ENCODE measurements at regions not wholly inside any gene's neighbourhood (a gene's known extent, or its start where the extent isn't known, plus 50 kb on each side); places are given as distances from the start of the nearest gene placed in this dataset.

- Histone ChIP-seq H3K4me1 (ENCODE audit: control insufficient read depth in 1 of 2, insufficient read depth in 2 of 2, low read length in 2 of 2) (no peaks in the 10 kb centered on the region), H3K27me3 (ENCODE audit: low read depth, low read length) (no peaks in the 10 kb centered on the region), H3K27ac (ENCODE audit: low read length) (no peak overlapping the region), H3K4me3 (ENCODE audit: low read depth in 1 of 2, low read length in 2 of 2) (no peak overlapping the region), H3K9me3 (ENCODE audit: control insufficient read depth in 1 of 2, low read length in 2 of 2) (no peaks in the 10 kb centered on the region), H3K36me3 (ENCODE audit: control insufficient read depth in 1 of 2, insufficient read depth in 2 of 2, low read length in 2 of 2) (no peaks in the 10 kb centered on the region)
These were observed 2325.2 kb downstream of the PCDH7 start for GRCh38 chr4:33045334-33045733.

GRCh38 chr4:33052241-33052640, 2332.1 kb downstream of the PCDH7 start:
- Histone ChIP-seq H3K27ac (ENCODE audit: low read length) (no peak overlapping the region), H3K9me3 (ENCODE audit: control insufficient read depth in 1 of 2, low read length in 2 of 2) (no peaks in the 10 kb centered on the region), H3K4me1 (ENCODE audit: control insufficient read depth in 1 of 2, insufficient read depth in 2 of 2, low read length in 2 of 2) (no peaks in the 10 kb centered on the region), H3K4me3 (ENCODE audit: low read depth in 1 of 2, low read length in 2 of 2) (no peak overlapping the region), H3K27me3 (ENCODE audit: low read depth, low read length) (no peaks in the 10 kb centered on the region), H3K36me3 (ENCODE audit: control insufficient read depth in 1 of 2, insufficient read depth in 2 of 2, low read length in 2 of 2) (no peaks in the 10 kb centered on the region)

- Histone ChIP-seq H3K36me3 (ENCODE audit: control insufficient read depth in 1 of 2, insufficient read depth in 2 of 2, low read length in 2 of 2) (no peaks in the 10 kb centered on the region), H3K27ac (ENCODE audit: low read length) (no peak overlapping the region), H3K4me1 (ENCODE audit: control insufficient read depth in 1 of 2, insufficient read depth in 2 of 2, low read length in 2 of 2) (no peaks in the 10 kb centered on the region), H3K4me3 (ENCODE audit: low read depth in 1 of 2, low read length in 2 of 2) (no peak overlapping the region), H3K9me3 (ENCODE audit: control insufficient read depth in 1 of 2, low read length in 2 of 2) (no peaks in the 10 kb centered on the region), H3K27me3 (ENCODE audit: low read depth, low read length) (no peaks in the 10 kb centered on the region)
These were observed 2334.0 kb downstream of the PCDH7 start for GRCh38 chr4:33054161-33054560.

- no peaks in the 10 kb centered on the region for H3K9me3 ChIP-seq (ENCODE audit: control insufficient read depth in 1 of 2, low read length in 2 of 2)
- H3K36me3 ChIP-seq (ENCODE audit: control insufficient read depth in 1 of 2, insufficient read depth in 2 of 2, low read length in 2 of 2), result no peaks in the 10 kb centered on the region
- H3K4me3 ChIP-seq (ENCODE audit: low read depth in 1 of 2, low read length in 2 of 2), result no peak overlapping the region
- H3K27me3 ChIP-seq (ENCODE audit: low read depth, low read length), result no peaks in the 10 kb centered on the region
- no peaks in the 10 kb centered on the region for H3K4me1 ChIP-seq (ENCODE audit: control insufficient read depth in 1 of 2, insufficient read depth in 2 of 2, low read length in 2 of 2)
- H3K27ac ChIP-seq (ENCODE audit: low read length), result no peak overlapping the region
These were observed 2334.6 kb downstream of the PCDH7 start for GRCh38 chr4:33054656-33055196.

GRCh38 chr4:33057736-33058135, 2337.6 kb downstream of the PCDH7 start:
- Histone ChIP-seq H3K9me3 (ENCODE audit: control insufficient read depth in 1 of 2, low read length in 2 of 2) (no peaks in the 10 kb centered on the region), H3K4me1 (ENCODE audit: control insufficient read depth in 1 of 2, insufficient read depth in 2 of 2, low read length in 2 of 2) (no peaks in the 10 kb centered on the region), H3K27me3 (ENCODE audit: low read depth, low read length) (no peaks in the 10 kb centered on the region), H3K27ac (ENCODE audit: low read length) (no peak overlapping the region), H3K36me3 (ENCODE audit: control insufficient read depth in 1 of 2, insufficient read depth in 2 of 2, low read length in 2 of 2) (no peaks in the 10 kb centered on the region), H3K4me3 (ENCODE audit: low read depth in 1 of 2, low read length in 2 of 2) (no peak overlapping the region)

GRCh38 chr4:33058998-33059397, 2338.8 kb downstream of the PCDH7 start:
- no peak overlapping the region for H3K27ac ChIP-seq (ENCODE audit: low read length)
- H3K4me1 ChIP-seq (ENCODE audit: control insufficient read depth in 1 of 2, insufficient read depth in 2 of 2, low read length in 2 of 2), result no peaks in the 10 kb centered on the region
- no peaks in the 10 kb centered on the region for H3K27me3 ChIP-seq (ENCODE audit: low read depth, low read length)
- H3K4me3 ChIP-seq (ENCODE audit: low read depth in 1 of 2, low read length in 2 of 2), result no peak overlapping the region
- no peaks in the 10 kb centered on the region for H3K36me3 ChIP-seq (ENCODE audit: control insufficient read depth in 1 of 2, insufficient read depth in 2 of 2, low read length in 2 of 2)
- no peaks in the 10 kb centered on the region for H3K9me3 ChIP-seq (ENCODE audit: control insufficient read depth in 1 of 2, low read length in 2 of 2)

GRCh38 chr4:33060674-33061542, 2340.7 kb downstream of the PCDH7 start:
- H3K4me1 ChIP-seq (ENCODE audit: control insufficient read depth in 1 of 2, insufficient read depth in 2 of 2, low read length in 2 of 2), result peaks cover 0 to 3% of the 10 kb centered on the region in 2 donors
- no peaks in the 10 kb centered on the region for H3K27me3 ChIP-seq (ENCODE audit: low read depth, low read length)
- no peaks in the 10 kb centered on the region for H3K9me3 ChIP-seq (ENCODE audit: control insufficient read depth in 1 of 2, low read length in 2 of 2)
- H3K27ac ChIP-seq (ENCODE audit: low read length), result no peak overlapping the region
- no peak overlapping the region for H3K4me3 ChIP-seq (ENCODE audit: low read depth in 1 of 2, low read length in 2 of 2)
- H3K36me3 ChIP-seq (ENCODE audit: control insufficient read depth in 1 of 2, insufficient read depth in 2 of 2, low read length in 2 of 2), result no peaks in the 10 kb centered on the region

GRCh38 chr4:33061727-33062126, 2341.6 kb downstream of the PCDH7 start:
- Histone ChIP-seq H3K4me1 (ENCODE audit: control insufficient read depth in 1 of 2, insufficient read depth in 2 of 2, low read length in 2 of 2) (peaks cover 0 to 3% of the 10 kb centered on the region in 2 donors), H3K36me3 (ENCODE audit: control insufficient read depth in 1 of 2, insufficient read depth in 2 of 2, low read length in 2 of 2) (no peaks in the 10 kb centered on the region), H3K4me3 (ENCODE audit: low read depth in 1 of 2, low read length in 2 of 2) (no peak overlapping the region), H3K27ac (ENCODE audit: low read length) (no peak overlapping the region), H3K27me3 (ENCODE audit: low read depth, low read length) (no peaks in the 10 kb centered on the region), H3K9me3 (ENCODE audit: control insufficient read depth in 1 of 2, low read length in 2 of 2) (no peaks in the 10 kb centered on the region)

- no peak overlapping the region for H3K4me3 ChIP-seq (ENCODE audit: low read depth in 1 of 2, low read length in 2 of 2)
- H3K9me3 ChIP-seq (ENCODE audit: control insufficient read depth in 1 of 2, low read length in 2 of 2), result no peaks in the 10 kb centered on the region
- H3K36me3 ChIP-seq (ENCODE audit: control insufficient read depth in 1 of 2, insufficient read depth in 2 of 2, low read length in 2 of 2), result no peaks in the 10 kb centered on the region
- H3K27me3 ChIP-seq (ENCODE audit: low read depth, low read length), result no peaks in the 10 kb centered on the region
- no peak overlapping the region for H3K27ac ChIP-seq (ENCODE audit: low read length)
- peaks cover 0 to 3% of the 10 kb centered on the region in 2 donors for H3K4me1 ChIP-seq (ENCODE audit: control insufficient read depth in 1 of 2, insufficient read depth in 2 of 2, low read length in 2 of 2)
These were observed 2342.1 kb downstream of the PCDH7 start for GRCh38 chr4:33062155-33062806.

- no peak overlapping the region for H3K4me3 ChIP-seq (ENCODE audit: low read depth in 1 of 2, low read length in 2 of 2)
- H3K4me1 ChIP-seq (ENCODE audit: control insufficient read depth in 1 of 2, insufficient read depth in 2 of 2, low read length in 2 of 2), result peaks cover 0 to 3% of the 10 kb centered on the region in 2 donors
- H3K36me3 ChIP-seq (ENCODE audit: control insufficient read depth in 1 of 2, insufficient read depth in 2 of 2, low read length in 2 of 2), result no peaks in the 10 kb centered on the region
- no peaks in the 10 kb centered on the region for H3K9me3 ChIP-seq (ENCODE audit: control insufficient read depth in 1 of 2, low read length in 2 of 2)
- no peaks in the 10 kb centered on the region for H3K27me3 ChIP-seq (ENCODE audit: low read depth, low read length)
- H3K27ac ChIP-seq (ENCODE audit: low read length), result no peak overlapping the region
These were observed 2343.1 kb downstream of the PCDH7 start for GRCh38 chr4:33063241-33063640.

GRCh38 chr4:33064238-33064637, 2344.1 kb downstream of the PCDH7 start:
- Histone ChIP-seq H3K27ac (ENCODE audit: low read length) (no peak overlapping the region), H3K4me3 (ENCODE audit: low read depth in 1 of 2, low read length in 2 of 2) (no peak overlapping the region), H3K36me3 (ENCODE audit: control insufficient read depth in 1 of 2, insufficient read depth in 2 of 2, low read length in 2 of 2) (no peaks in the 10 kb centered on the region), H3K4me1 (ENCODE audit: control insufficient read depth in 1 of 2, insufficient read depth in 2 of 2, low read length in 2 of 2) (peaks cover 0 to 3% of the 10 kb centered on the region in 2 donors), H3K27me3 (ENCODE audit: low read depth, low read length) (no peaks in the 10 kb centered on the region), H3K9me3 (ENCODE audit: control insufficient read depth in 1 of 2, low read length in 2 of 2) (peaks cover 0 to 3% of the 10 kb centered on the region in 2 donors)
